IMR-90 (cell line): ENCODE measurements at regions not wholly inside any gene's neighbourhood (a gene's known extent, or its start where the extent isn't known, plus 50 kb on each side); places are given as distances from the start of the nearest gene placed in this dataset.

Experiments used
- ATAC-seq: fragments of 200-7000 bp; cut with Tn5 transposase; 2 replicates; pipeline ENCODE4 v1.9.1; 2020; ENCODE audit warnings: low read depth, mild to moderate bottlenecking, moderate library complexity
- BruUV-seq: library from RNA; stranded (reverse); fragments of 400-500 nt; replicated peaks from 2 replicates; lab custom pipeline; 2021; lab: Mats Ljungman, UMichigan
- CTCF ChIA-PET: fragments of 300-600 bp; formaldehyde crosslinking; extraction: SDS; loops from one replicate; lab custom pipeline; 2021; ENCODE audit warnings: antibody characterized with exemption; lab: Yijun Ruan, JAX
- POLR2A ChIA-PET: fragments of 300-600 bp; sonication (Branson Sonifier 250); formaldehyde crosslinking; loops from one replicate; lab custom pipeline; 2022; ENCODE audit warnings: antibody characterized with exemption; ENCODE audit not compliant: unreplicated experiment; lab: Charles Lee
- DNase-seq: peaks from one replicate; pipeline ENCODE4 v3.0.0; 2013
- H2AFZ ChIP-seq: replicated peaks from 2 replicates; pipeline ENCODE3; 2013; ENCODE audit warnings: low read length, mild to moderate bottlenecking; ENCODE audit not compliant: poor library complexity
- H2AK5ac ChIP-seq: 2 replicates; pipeline ENCODE4 v1.6.1; 2013; ENCODE audit warnings: low read depth, low read length, inconsistent platforms
- H2AK9ac ChIP-seq: replicated peaks from 2 replicates; pipeline ENCODE3; 2013; ENCODE audit warnings: mild to moderate bottlenecking, low read depth, low read length, moderate library complexity; ENCODE audit not compliant: poor library complexity
- H2BK120ac ChIP-seq: 2 replicates; pipeline ENCODE4 v1.6.1; 2013; ENCODE audit warnings: low read depth, low read length, inconsistent platforms
- H2BK15ac ChIP-seq: 3 replicates; pipeline ENCODE4 v1.6.1; 2013; ENCODE audit warnings: low read depth, low read length, inconsistent platforms
- H2BK20ac ChIP-seq: 2 replicates; pipeline ENCODE4 v1.6.1; 2013; ENCODE audit warnings: low read depth, mild to moderate bottlenecking, inconsistent platforms, low read length, moderate library complexity
- H2BK5ac ChIP-seq: 2 replicates; pipeline ENCODE4 v1.6.1; 2013; ENCODE audit warnings: mild to moderate bottlenecking, low read depth, low read length, inconsistent platforms; ENCODE audit not compliant: poor library complexity, severe bottlenecking
- H3K14ac ChIP-seq: replicated peaks from 2 replicates; pipeline ENCODE4 v1.6.1; 2013; ENCODE audit warnings: low read depth, low read length, inconsistent platforms
- H3K18ac ChIP-seq: 2 replicates; pipeline ENCODE4 v1.6.1; 2013; ENCODE audit warnings: low read depth, low read length, control low read depth
- H3K23ac ChIP-seq: 2 replicates; pipeline ENCODE4 v1.6.1; 2013; ENCODE audit warnings: low read depth, low read length, inconsistent platforms
- H3K27ac ChIP-seq: 2 replicates; pipeline ENCODE4 v1.5.1; 2013; ENCODE audit warnings: mild to moderate bottlenecking, control low read depth, low read length; ENCODE audit not compliant: insufficient read depth
- H3K27me3 ChIP-seq: 2 replicates; pipeline ENCODE4 v1.6.1; 2013; ENCODE audit warnings: low read length; ENCODE audit not compliant: control insufficient read depth, insufficient read depth
- H3K36me3 ChIP-seq: 2 replicates; pipeline ENCODE4 v1.6.1; 2013; ENCODE audit warnings: low read length, mixed read lengths; ENCODE audit not compliant: control insufficient read depth, insufficient read depth
- H3K4ac ChIP-seq: 2 replicates; pipeline ENCODE4 v1.6.1; 2013; ENCODE audit warnings: low read depth, low read length, inconsistent platforms
- H3K4me1 ChIP-seq: 2 replicates; pipeline ENCODE4 v1.6.1; 2013; ENCODE audit warnings: low read length, mixed read lengths; ENCODE audit not compliant: control insufficient read depth, insufficient read depth
- H3K4me2 ChIP-seq: 2 replicates; pipeline ENCODE4 v1.6.1; 2013; ENCODE audit warnings: low read depth, mild to moderate bottlenecking, control low read depth, low read length, moderate library complexity
- H3K4me3 ChIP-seq: 2 replicates; pipeline ENCODE4 v1.5.1; 2013; ENCODE audit warnings: low read depth, mild to moderate bottlenecking, control low read depth, low read length, moderate library complexity; ENCODE audit not compliant: insufficient read depth
- H3K56ac ChIP-seq: 2 replicates; pipeline ENCODE4 v1.6.1; 2013; ENCODE audit warnings: low read length, inconsistent platforms; ENCODE audit not compliant: insufficient read depth; ENCODE audit errors: extremely low read depth
- H3K79me1 ChIP-seq, 2 experiments: 2 replicates each; pipeline ENCODE4 v1.6.1; 2013; ENCODE audit warnings: low read length in 2 of 2, inconsistent platforms in 1 of 2, low read depth in 1 of 2
- H3K9ac ChIP-seq: 2 replicates; pipeline ENCODE4 v1.6.1; 2013; ENCODE audit warnings: low read depth, low read length, control low read depth
- H3K9me1 ChIP-seq: 2 replicates; pipeline ENCODE4 v1.6.1; 2013; ENCODE audit warnings: low read length, inconsistent platforms; ENCODE audit not compliant: insufficient read depth
- H3K9me3 ChIP-seq: 2 replicates; pipeline ENCODE4 v1.6.1; 2013; ENCODE audit warnings: low read length; ENCODE audit not compliant: control insufficient read depth, insufficient read depth
- H4K20me1 ChIP-seq: 2 replicates; pipeline ENCODE4 v1.6.1; 2013; ENCODE audit warnings: low read length, inconsistent platforms; ENCODE audit not compliant: insufficient read depth
- H4K5ac ChIP-seq: 2 replicates; pipeline ENCODE4 v1.6.1; 2013; ENCODE audit warnings: mild to moderate bottlenecking, low read depth, low read length, control low read depth
- H4K8ac ChIP-seq, 2 experiments: 2 replicates each; pipeline ENCODE4 v1.6.1; 2013; ENCODE audit warnings: low read depth in 2 of 2, low read length in 2 of 2, control low read depth in 1 of 2, inconsistent platforms in 1 of 2
- H4K91ac ChIP-seq: 2 replicates; pipeline ENCODE4 v1.6.1; 2013; ENCODE audit warnings: low read depth, low read length, inconsistent platforms; ENCODE audit not compliant: insufficient read depth
- CTCF ChIP-seq: conservative IDR thresholded peaks from 2 replicates; pipeline ENCODE4 v1.5.1; 2012; ENCODE audit warnings: mild to moderate bottlenecking, low read depth, low read length, improper control_type of control experiment
- MXI1 ChIP-seq: IDR thresholded peaks from 2 replicates; pipeline ENCODE4 v1.6.1; 2012; ENCODE audit warnings: low read depth, mild to moderate bottlenecking, low read length, moderate library complexity, borderline replicate concordance
- POLR2A ChIP-seq: IDR thresholded peaks from 2 replicates; pipeline ENCODE4 v1.6.1; 2012; ENCODE audit warnings: mild to moderate bottlenecking, low read depth, low read length
- RCOR1 ChIP-seq: IDR thresholded peaks from 2 replicates; pipeline ENCODE4 v1.6.1; 2012; ENCODE audit warnings: mild to moderate bottlenecking, low read length, improper control_type of control experiment; ENCODE audit not compliant: insufficient replicate concordance
- SMC3 ChIP-seq: fragments of 150-350 bp; IDR thresholded peaks from 2 replicates; pipeline ENCODE4 v1.6.1; 2016; ENCODE audit warnings: low read depth, mild to moderate bottlenecking, antibody characterized with exemption, low read length, moderate library complexity
- USF2 ChIP-seq: fragments of 150-350 bp; IDR thresholded peaks from 2 replicates; pipeline ENCODE4 v1.6.1; 2017; ENCODE audit warnings: mild to moderate bottlenecking, antibody characterized with exemption, low read length, low read depth
- dilution Hi-C: fragments of 300-500 bp; cut with HindIII; formaldehyde crosslinking; loops from one replicate; pipeline ENCODE4 v1.14.3; 2018; ENCODE audit warnings: low sequenced_read_pairs; ENCODE audit not compliant: unreplicated experiment
- in situ Hi-C: fragments of 300-500 bp; cut with MboI; formaldehyde crosslinking; loops from 3 replicates; pipeline ENCODE4 v1.14.3; 2019; ENCODE audit warnings: low sequenced_read_pairs, inconsistent platforms, mixed read lengths
- intact Hi-C: fragments of 100-400 bp; cut with micrococcal nuclease; formaldehyde crosslinking; loops from 2 replicates; pipeline ENCODE4 v1.10.0; 2022

- Histone ChIP-seq H4K91ac (no peak overlapping the region), H3K36me3 (no peaks in the 10 kb centered on the region), H2AFZ (no peak overlapping the region), H3K4ac (no peak overlapping the region), H3K9me1 (no peaks in the 10 kb centered on the region), H3K4me3 (no peak overlapping the region), H3K23ac (no peak overlapping the region), H2BK5ac (no peak overlapping the region), H3K27me3 (no peaks in the 10 kb centered on the region), H3K9me3 (no peaks in the 10 kb centered on the region), H4K20me1 (no peaks in the 10 kb centered on the region), H2BK120ac (no peak overlapping the region), H2AK9ac (no peak overlapping the region), H2AK5ac (no peak overlapping the region), H4K5ac (no peak overlapping the region), H3K79me1 (no peaks in the 10 kb centered on the region), H3K27ac (no peak overlapping the region), H3K14ac (no peak overlapping the region), H3K56ac (no peak overlapping the region), H2BK15ac (no peak overlapping the region), H3K4me1 (no peaks in the 10 kb centered on the region), H3K18ac (no peak overlapping the region), H4K8ac (no peak overlapping the region), H2BK20ac (no peak overlapping the region), H3K9ac (no peak overlapping the region), H3K4me2 (no peak overlapping the region)
- no peak for DNase-seq
- ChIA-PET POLR2A (no interaction called here), CTCF (no interaction called here)
- dilution Hi-C loops = no loop called here
- no peak for ATAC-seq
- intact Hi-C loops = no loop called here
- no TSS peak for BruUV-seq
- in situ Hi-C loops = no loop called here
- TF ChIP-seq POLR2A (no peak), CTCF (no peak), SMC3 (no peak), USF2 (no peak), MXI1 (no peak), RCOR1 (no peak)
Measured at GRCh38 chrX:118893923-118894322, 70.3 kb downstream of the ZCCHC12 start.
